ENCODE measurements at regions not wholly inside any gene's neighbourhood (a gene's known extent, or its start where the extent isn't known, plus 50 kb on each side); places are given as distances from the start of the nearest gene placed in this dataset.

GRCh38 chr1:14039582-14040430 lies 339.8 kb downstream of the PRDM2 start:
- no peak for DNase-seq

- no peak for DNase-seq
These were observed 350.0 kb downstream of the PRDM2 start for GRCh38 chr1:14049965-14050364.

- no peak for DNase-seq
These were observed 355.6 kb downstream of the PRDM2 start for GRCh38 chr1:14055442-14056223.

- DNase-seq: no peak
These were observed 357.7 kb downstream of the PRDM2 start for GRCh38 chr1:14057640-14058039.

GRCh38 chr1:14061204-14061603 lies 361.2 kb downstream of the PRDM2 start:
- DNase-seq: no peak

GRCh38 chr1:14061722-14062121 lies 361.7 kb downstream of the PRDM2 start:
- DNase-seq: no peak

GRCh38 chr1:14062669-14063068 lies 362.7 kb downstream of the PRDM2 start:
- no peak for DNase-seq

- DNase-seq: no peak
These were observed 364.9 kb downstream of the PRDM2 start for GRCh38 chr1:14064649-14065442.

- no peak for DNase-seq
These were observed 365.5 kb downstream of the PRDM2 start for GRCh38 chr1:14065486-14065885.

GRCh38 chr1:14067036-14067435 lies 367.0 kb downstream of the PRDM2 start:
- no peak for DNase-seq

- DNase-seq: no peak
These were observed 367.7 kb downstream of the PRDM2 start for GRCh38 chr1:14067711-14068110.

GRCh38 chr1:14071581-14071980 lies 371.6 kb downstream of the PRDM2 start:
- no peak for DNase-seq

GRCh38 chr1:14080653-14081052 lies 380.7 kb downstream of the PRDM2 start:
- no peak for DNase-seq

GRCh38 chr1:14082331-14082730 lies 382.3 kb downstream of the PRDM2 start:
- DNase-seq: no peak

- no peak for DNase-seq
These were observed 383.3 kb downstream of the PRDM2 start for GRCh38 chr1:14083277-14083676.

GRCh38 chr1:14083706-14084105 lies 383.7 kb downstream of the PRDM2 start:
- no peak for DNase-seq

- DNase-seq: no peak
These were observed 390.1 kb downstream of the PRDM2 start for GRCh38 chr1:14090062-14090461.

- DNase-seq: no peak
These were observed 390.5 kb downstream of the PRDM2 start for GRCh38 chr1:14090531-14090930.

GRCh38 chr1:14094611-14095400 lies 394.8 kb downstream of the PRDM2 start:
- no peak for DNase-seq

GRCh38 chr1:14098294-14098913 lies 398.4 kb downstream of the PRDM2 start:
- no peak for DNase-seq

GRCh38 chr1:14100444-14100843 lies 400.5 kb downstream of the PRDM2 start:
- no peak for DNase-seq
